ENCODE measurements at regions not wholly inside any gene's neighbourhood (a gene's known extent, or its start where the extent isn't known, plus 50 kb on each side); places are given as distances from the start of the nearest gene placed in this dataset.
A peak's percentile ranks its signal among the peaks of the same experiment; 100 is the strongest.
"Not testable (repeated sequence)": the region's sequence is repeated elsewhere in the genome, so short reads cannot be mapped to it uniquely, and the experiment has no call there.

- peak in 1 of 2 experiments; percentile 42 for DNase-seq
Observed at GRCh38 chr4:137393044-137393443, 139.2 kb downstream of the PCDH18 start.

GRCh38 chr4:137390707-137391106 lies 141.6 kb downstream of the PCDH18 start:
- peak in 1 of 2 experiments; percentile 11 for DNase-seq

- peak in 1 of 2 experiments; percentile 25 for DNase-seq
Observed at GRCh38 chr4:137389911-137390520, 142.3 kb downstream of the PCDH18 start.

- DNase-seq = no peak
Observed at GRCh38 chr4:137387924-137388323, 144.4 kb downstream of the PCDH18 start.

GRCh38 chr4:137384476-137384875 lies 147.8 kb downstream of the PCDH18 start:
- DNase-seq = no peak

GRCh38 chr4:137378821-137379220 lies 153.5 kb downstream of the PCDH18 start:
- peak; percentile 52 to 74 for DNase-seq

GRCh38 chr4:137378393-137378792 lies 153.9 kb downstream of the PCDH18 start:
- peak in 1 of 2 experiments; percentile 28 for DNase-seq

GRCh38 chr4:137376312-137376711 lies 156.0 kb downstream of the PCDH18 start:
- no peak for DNase-seq

GRCh38 chr4:137375111-137375850 lies 157.0 kb downstream of the PCDH18 start:
- no peak for DNase-seq

- DNase-seq = no peak
Observed at GRCh38 chr4:137370679-137371078, 161.6 kb downstream of the PCDH18 start.

- DNase-seq = no peak
Observed at GRCh38 chr4:137370206-137370633, 162.1 kb downstream of the PCDH18 start.

GRCh38 chr4:137367620-137368019 lies 164.7 kb downstream of the PCDH18 start:
- DNase-seq = no peak

- DNase-seq = no peak
Observed at GRCh38 chr4:137363496-137363895, 168.8 kb downstream of the PCDH18 start.

- no peak for DNase-seq
Observed at GRCh38 chr4:137361756-137362470, 170.4 kb downstream of the PCDH18 start.

- no peak for DNase-seq
Observed at GRCh38 chr4:137360761-137361160, 171.5 kb downstream of the PCDH18 start.

GRCh38 chr4:137359691-137360315 lies 172.5 kb downstream of the PCDH18 start:
- DNase-seq = peak in 1 of 2 experiments; percentile 59

- DNase-seq = not testable (repeated sequence)
Observed at GRCh38 chr4:137354562-137354961, 177.7 kb downstream of the PCDH18 start.

- DNase-seq = no peak
Observed at GRCh38 chr4:137347371-137347770, 184.9 kb downstream of the PCDH18 start.

- DNase-seq = no peak
Observed at GRCh38 chr4:137345597-137345996, 186.7 kb downstream of the PCDH18 start.

GRCh38 chr4:137343221-137343620 lies 189.1 kb downstream of the PCDH18 start:
- no peak for DNase-seq

- DNase-seq = no peak
Observed at GRCh38 chr4:137333031-137333430, 199.3 kb downstream of the PCDH18 start.

GRCh38 chr4:137312257-137312656 lies 220.0 kb downstream of the PCDH18 start:
- no peak for DNase-seq
